NCI-H526 treated with DMSO at 0.1 percent for 48 hours (cell line): ENCODE measurements at regions not wholly inside any gene's neighbourhood (a gene's known extent, or its start where the extent isn't known, plus 50 kb on each side); places are given as distances from the start of the nearest gene placed in this dataset.

Experiments used
- DNase-seq: peaks from one replicate; lab custom pipeline; 2025; lab: John Stamatoyannopoulos, UW

- DNase-seq, result no peak
These were observed 373.0 kb downstream of the HDGFL1 start for GRCh38 chr6:22942403-22942802.

- no peak for DNase-seq
These were observed 374.0 kb downstream of the HDGFL1 start for GRCh38 chr6:22943327-22943726.

- no peak for DNase-seq
These were observed 380.6 kb downstream of the HDGFL1 start for GRCh38 chr6:22949967-22950366.

GRCh38 chr6:22952097-22952496 lies 382.7 kb downstream of the HDGFL1 start:
- no peak for DNase-seq

- no peak for DNase-seq
These were observed 385.5 kb downstream of the HDGFL1 start for GRCh38 chr6:22954749-22955385.

GRCh38 chr6:22956029-22956681 lies 386.8 kb downstream of the HDGFL1 start:
- DNase-seq, result no peak

- DNase-seq, result no peak
These were observed 389.3 kb downstream of the HDGFL1 start for GRCh38 chr6:22958677-22959076.

GRCh38 chr6:22959571-22959970 lies 390.2 kb downstream of the HDGFL1 start:
- DNase-seq, result no peak

- DNase-seq, result no peak
These were observed 395.0 kb downstream of the HDGFL1 start for GRCh38 chr6:22964334-22964733.

- DNase-seq, result peak; percentile 7
These were observed 396.5 kb downstream of the HDGFL1 start for GRCh38 chr6:22965889-22966288.

- DNase-seq, result no peak
These were observed 397.5 kb downstream of the HDGFL1 start for GRCh38 chr6:22966691-22967422.

- DNase-seq, result no peak
These were observed 400.6 kb downstream of the HDGFL1 start for GRCh38 chr6:22970004-22970403.

GRCh38 chr6:22972771-22973170 lies 403.4 kb downstream of the HDGFL1 start:
- DNase-seq, result no peak

- no peak for DNase-seq
These were observed 405.7 kb downstream of the HDGFL1 start for GRCh38 chr6:22975079-22975478.

- no peak for DNase-seq
These were observed 411.1 kb downstream of the HDGFL1 start for GRCh38 chr6:22980446-22980845.

- DNase-seq, result no peak
These were observed 432.8 kb downstream of the HDGFL1 start for GRCh38 chr6:23002044-23002619.

- DNase-seq, result no peak
These were observed 434.5 kb downstream of the HDGFL1 start for GRCh38 chr6:23003671-23004467.

- no peak for DNase-seq
These were observed 437.3 kb downstream of the HDGFL1 start for GRCh38 chr6:23006656-23007055.

- DNase-seq, result no peak
These were observed 442.2 kb downstream of the HDGFL1 start for GRCh38 chr6:23011615-23012014.

- no peak for DNase-seq
These were observed 444.4 kb downstream of the HDGFL1 start for GRCh38 chr6:23013776-23014175.

- no peak for DNase-seq
These were observed 447.3 kb downstream of the HDGFL1 start for GRCh38 chr6:23016696-23017095.

GRCh38 chr6:23021487-23021886 lies 452.1 kb downstream of the HDGFL1 start:
- no peak for DNase-seq
